ENCODE measurements at regions not wholly inside any gene's neighbourhood (a gene's known extent, or its start where the extent isn't known, plus 50 kb on each side); places are given as distances from the start of the nearest gene placed in this dataset.

GRCh38 chr2:187034434-187034833, 185.5 kb upstream of the ZSWIM2 start:
- TF ChIP-seq CTCF (IDR thresholded peaks at IDR 0.05), result no peak
- no peak for TF ChIP-seq EP300 (IDR thresholded peaks at IDR 0.05)
- no peak for TF ChIP-seq POLR2A (IDR thresholded peaks at IDR 0.05)
- no peak for TF ChIP-seq POLR2AphosphoS5 (IDR thresholded peaks at IDR 0.05)

Data from suprapubic skin (tissue), 4 donors.